Activated B cell treated with CpG ODN at 0.5 μM for 24 hours (primary cell): ENCODE measurements at regions not wholly inside any gene's neighbourhood (a gene's known extent, or its start where the extent isn't known, plus 50 kb on each side); places are given as distances from the start of the nearest gene placed in this dataset.
A peak's percentile ranks its signal among the peaks of the same experiment; 100 is the strongest.

ENCODE experiments used
- ATAC-seq: fragments of 200-7000 bp; cut with Tn5 transposase; one replicate; pipeline ENCODE4 v1.10.0; 2021; ENCODE audit warnings: low read depth, mild to moderate bottlenecking, moderate library complexity
- CTCF ChIA-PET: fragments of 350-600 bp; sonication (Branson Sonifier 250); formaldehyde crosslinking; loops from one replicate; lab custom pipeline; 2021; ENCODE audit warnings: antibody characterized with exemption; lab: Charles Lee
- POLR2A ChIA-PET: fragments of 350-600 bp; sonication (Branson Sonifier 250); formaldehyde crosslinking; loops from one replicate; lab custom pipeline; 2021; ENCODE audit warnings: antibody characterized with exemption; lab: Charles Lee
- DNase-seq: peaks from one replicate; pipeline ENCODE4 v3.0.0; 2022
- H3K27ac Mint-ChIP-seq: one replicate; pipeline ENCODE4 v1.8.0; 2020; ENCODE audit warnings: mixed read lengths
- H3K27me3 Mint-ChIP-seq: one replicate; pipeline ENCODE4 v1.8.0; 2021; ENCODE audit warnings: mixed read lengths
- H3K36me3 Mint-ChIP-seq: one replicate; pipeline ENCODE4 v1.8.0; 2021; ENCODE audit warnings: low read depth, mixed read lengths
- H3K4me1 Mint-ChIP-seq: one replicate; pipeline ENCODE4 v1.8.0; 2021; ENCODE audit warnings: mixed read lengths
- H3K4me3 Mint-ChIP-seq: one replicate; pipeline ENCODE4 v1.8.0; 2020; ENCODE audit warnings: mild to moderate bottlenecking, mixed read lengths
- H3K9me3 Mint-ChIP-seq: one replicate; pipeline ENCODE4 v1.8.0; 2020; ENCODE audit warnings: mixed read lengths
- intact Hi-C: fragments of 100-400 bp; cut with micrococcal nuclease; formaldehyde crosslinking; loops from one replicate; pipeline ENCODE4 v1.15.1; 2024
- TF ChIP-seq, protein P1 (sequence below): fragments of 200-600 bp; IDR thresholded peaks from one replicate; pipeline ENCODE4 v1.8.0; 2022; ENCODE audit warnings: antibody characterized with exemption, mild to moderate bottlenecking

DNA sequence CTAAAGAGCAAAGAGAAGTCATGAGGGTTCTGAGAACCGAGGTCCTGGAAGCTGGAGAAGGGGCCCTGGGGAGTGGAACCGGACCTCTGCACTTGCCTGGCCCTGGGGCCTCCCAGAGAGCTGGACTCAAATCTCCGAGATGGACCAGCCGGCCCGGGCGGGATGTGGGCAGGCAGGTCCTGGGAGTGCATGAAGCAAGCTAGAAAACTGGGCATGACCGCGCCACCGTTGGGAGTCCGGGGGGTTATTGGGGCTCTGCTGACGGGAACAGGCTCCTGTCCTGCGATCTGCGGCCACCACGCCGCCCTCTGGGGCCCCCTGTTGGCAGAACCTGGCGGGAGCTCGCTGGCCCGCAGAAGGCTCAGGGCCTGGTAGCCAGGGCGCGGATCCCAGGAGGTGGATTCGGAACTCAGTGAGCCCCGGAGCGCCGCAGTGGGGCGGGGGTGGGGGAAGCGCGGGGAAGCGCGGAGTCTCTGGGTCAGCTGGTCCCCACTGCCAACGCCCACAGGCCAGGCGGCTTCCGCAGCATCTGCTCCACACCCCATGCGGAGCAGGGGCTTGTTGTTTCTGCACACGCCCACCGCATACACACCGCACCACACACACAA, 150.6 kb downstream of the ERCC6L2 start:
- Mint-ChIP-seq H3K4me1 (peaks cover 12% of the 10 kb centered on the region), H3K27me3 (peaks cover 62% of the 10 kb centered on the region), H3K4me3 (no peak overlapping the region), H3K9me3 (no peaks in the 10 kb centered on the region), H3K27ac (no peak overlapping the region), H3K36me3 (no peaks in the 10 kb centered on the region)
- POLR2A ChIA-PET, result no interaction called here
- intact Hi-C loops, result loop anchor here (10.0 kb wide), 1 partner anchor 511 kb away; the partner anchor contains the start of gene PTCH1
- ATAC-seq (no peak), DNase-seq (no peak)
- CTCF ChIA-PET, result no interaction called here
- TF ChIP-seq, protein P1, sequence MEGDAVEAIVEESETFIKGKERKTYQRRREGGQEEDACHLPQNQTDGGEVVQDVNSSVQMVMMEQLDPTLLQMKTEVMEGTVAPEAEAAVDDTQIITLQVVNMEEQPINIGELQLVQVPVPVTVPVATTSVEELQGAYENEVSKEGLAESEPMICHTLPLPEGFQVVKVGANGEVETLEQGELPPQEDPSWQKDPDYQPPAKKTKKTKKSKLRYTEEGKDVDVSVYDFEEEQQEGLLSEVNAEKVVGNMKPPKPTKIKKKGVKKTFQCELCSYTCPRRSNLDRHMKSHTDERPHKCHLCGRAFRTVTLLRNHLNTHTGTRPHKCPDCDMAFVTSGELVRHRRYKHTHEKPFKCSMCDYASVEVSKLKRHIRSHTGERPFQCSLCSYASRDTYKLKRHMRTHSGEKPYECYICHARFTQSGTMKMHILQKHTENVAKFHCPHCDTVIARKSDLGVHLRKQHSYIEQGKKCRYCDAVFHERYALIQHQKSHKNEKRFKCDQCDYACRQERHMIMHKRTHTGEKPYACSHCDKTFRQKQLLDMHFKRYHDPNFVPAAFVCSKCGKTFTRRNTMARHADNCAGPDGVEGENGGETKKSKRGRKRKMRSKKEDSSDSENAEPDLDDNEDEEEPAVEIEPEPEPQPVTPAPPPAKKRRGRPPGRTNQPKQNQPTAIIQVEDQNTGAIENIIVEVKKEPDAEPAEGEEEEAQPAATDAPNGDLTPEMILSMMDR, result no peak

DNA sequence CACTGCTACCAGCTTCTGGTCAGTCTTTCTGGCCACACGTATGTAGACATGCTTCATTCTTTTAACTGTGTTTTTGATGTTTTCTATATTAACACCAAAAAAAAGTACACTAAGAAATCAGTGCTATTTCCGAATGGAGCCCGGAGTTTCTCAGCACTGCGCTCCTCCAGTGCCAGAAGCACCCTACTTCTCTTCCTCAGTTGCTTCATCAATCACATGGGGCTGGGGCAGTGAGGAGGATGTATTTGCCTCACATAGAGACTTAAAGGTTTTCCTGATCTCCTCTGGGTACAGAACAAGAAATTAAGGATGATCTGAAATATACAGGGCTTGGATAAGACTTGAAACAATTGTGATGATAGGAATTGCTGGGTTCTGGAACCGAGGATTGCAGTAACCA, 148.0 kb downstream of the ERCC6L2 start:
- Mint-ChIP-seq H3K36me3 (no peaks in the 10 kb centered on the region), H3K4me1 (peaks cover 25% of the 10 kb centered on the region), H3K4me3 (no peak overlapping the region), H3K9me3 (no peaks in the 10 kb centered on the region), H3K27ac (no peak overlapping the region), H3K27me3 (peaks cover 65% of the 10 kb centered on the region)
- DNase-seq (no peak), ATAC-seq (no peak)
- TF ChIP-seq, protein P1, result no peak
- ChIA-PET CTCF (no interaction called here), POLR2A (no interaction called here)
- intact Hi-C loops, result loop anchor here (10.0 kb wide), 1 partner anchor 509 kb away; the partner anchor contains the start of gene PTCH1

DNA sequence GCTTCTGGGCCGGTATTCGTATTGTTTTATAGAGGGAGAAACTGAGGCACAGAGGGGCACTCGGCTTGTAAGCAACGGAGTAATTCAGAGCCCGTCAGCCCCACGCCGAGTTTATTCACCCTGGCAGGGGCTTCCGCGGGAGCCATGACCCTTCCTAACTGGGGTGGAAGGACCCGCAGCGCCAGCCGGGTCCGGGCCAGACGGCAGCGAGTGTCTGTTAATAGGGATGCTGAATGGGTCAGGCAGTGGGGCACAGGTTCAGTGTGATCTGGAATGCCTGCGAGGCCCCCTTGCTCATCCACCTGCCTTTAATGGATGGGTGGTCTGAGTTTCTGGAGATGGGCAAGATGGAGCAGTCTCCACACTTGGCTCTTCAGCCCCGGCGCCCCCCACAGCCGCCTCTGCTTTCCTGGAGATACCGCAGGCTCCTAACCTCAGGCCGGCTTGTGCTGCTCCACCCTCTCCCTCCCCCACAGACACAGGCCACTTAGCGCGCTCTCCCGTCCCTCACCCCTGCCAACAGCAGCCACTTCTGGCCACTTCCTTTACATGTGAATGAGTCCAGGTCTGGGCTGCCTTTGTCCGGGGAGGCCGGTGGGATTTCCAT, 147.1 kb downstream of the ERCC6L2 start:
- H3K4me3 Mint-ChIP-seq, result peak overlapping the region; percentile 70
- intact Hi-C loops, result loop anchor here (10.0 kb wide), 1 partner anchor 508 kb away; the partner anchor contains the start of gene PTCH1
- TF ChIP-seq, protein P1, result no peak
- DNase-seq, result no peak
- no peak for ATAC-seq
- H3K4me1 Mint-ChIP-seq, result peaks cover 21% of the 10 kb centered on the region
- CTCF ChIA-PET, result no interaction called here
- POLR2A ChIA-PET, result no interaction called here
- no peak overlapping the region for H3K27ac Mint-ChIP-seq
- H3K9me3 Mint-ChIP-seq, result no peaks in the 10 kb centered on the region
- peaks cover 58% of the 10 kb centered on the region for H3K27me3 Mint-ChIP-seq
- H3K36me3 Mint-ChIP-seq, result peaks cover 4% of the 10 kb centered on the region

DNA sequence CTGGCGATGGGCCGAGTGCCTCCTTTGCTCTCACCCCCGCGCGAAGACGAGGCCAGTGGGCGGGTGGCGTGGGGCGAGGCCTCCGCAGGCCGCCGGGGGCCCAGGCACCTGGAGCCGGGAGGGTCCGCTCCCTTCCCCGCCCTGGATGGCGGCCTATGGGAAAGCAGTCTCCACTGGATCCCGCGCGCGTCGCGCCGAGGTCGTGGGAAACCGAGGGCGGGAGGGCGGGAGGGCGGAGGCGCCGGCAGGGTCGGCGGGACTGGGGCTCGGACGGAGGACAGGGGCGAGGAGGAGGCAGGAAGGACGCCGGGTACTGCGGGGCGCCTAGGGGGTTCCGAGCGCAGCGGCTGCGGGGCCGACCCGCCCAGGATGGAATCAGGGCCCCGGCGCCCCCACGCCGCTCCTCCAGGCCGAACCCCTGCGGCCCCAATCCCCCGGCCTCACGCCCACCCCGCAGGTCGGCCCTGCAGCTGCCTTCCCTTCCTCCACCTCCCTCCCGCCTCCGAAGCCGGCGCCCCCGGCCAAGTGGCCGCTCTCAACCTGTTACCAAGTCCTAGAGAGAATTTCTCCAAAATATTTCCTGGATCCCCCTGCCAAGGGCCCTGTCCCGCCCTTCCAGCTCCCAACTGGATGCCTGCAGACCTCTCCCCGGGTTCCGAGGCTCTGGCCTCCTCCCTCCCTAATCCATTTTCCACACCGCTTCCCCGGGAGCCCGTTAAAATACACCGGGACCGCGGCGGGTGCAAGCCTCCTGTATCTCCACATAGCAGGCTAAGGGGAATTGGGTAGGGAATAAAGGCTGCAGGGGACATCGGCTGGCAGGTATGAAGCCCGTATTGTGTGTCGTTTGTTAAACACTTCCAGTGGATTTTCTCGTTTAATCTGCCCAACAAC, 146.3 kb downstream of the ERCC6L2 start:
- CTCF ChIA-PET, result no interaction called here
- intact Hi-C loops, result loop anchor here (10.0 kb wide), 1 partner anchor 507 kb away; the partner anchor contains the start of gene PTCH1
- H3K9me3 Mint-ChIP-seq, result no peaks in the 10 kb centered on the region
- no peak for DNase-seq
- peaks cover 56% of the 10 kb centered on the region for H3K27me3 Mint-ChIP-seq
- no peak for ATAC-seq
- POLR2A ChIA-PET, result no interaction called here
- no peak overlapping the region for H3K27ac Mint-ChIP-seq
- TF ChIP-seq, protein P1, result no peak
- H3K4me3 Mint-ChIP-seq, result peak overlapping the region; percentile 70
- H3K36me3 Mint-ChIP-seq, result peaks cover 7% of the 10 kb centered on the region
- peaks cover 21% of the 10 kb centered on the region for H3K4me1 Mint-ChIP-seq
